ENCODE measurements at regions not wholly inside any gene's neighbourhood (a gene's known extent, or its start where the extent isn't known, plus 50 kb on each side); places are given as distances from the start of the nearest gene placed in this dataset.

DNA sequence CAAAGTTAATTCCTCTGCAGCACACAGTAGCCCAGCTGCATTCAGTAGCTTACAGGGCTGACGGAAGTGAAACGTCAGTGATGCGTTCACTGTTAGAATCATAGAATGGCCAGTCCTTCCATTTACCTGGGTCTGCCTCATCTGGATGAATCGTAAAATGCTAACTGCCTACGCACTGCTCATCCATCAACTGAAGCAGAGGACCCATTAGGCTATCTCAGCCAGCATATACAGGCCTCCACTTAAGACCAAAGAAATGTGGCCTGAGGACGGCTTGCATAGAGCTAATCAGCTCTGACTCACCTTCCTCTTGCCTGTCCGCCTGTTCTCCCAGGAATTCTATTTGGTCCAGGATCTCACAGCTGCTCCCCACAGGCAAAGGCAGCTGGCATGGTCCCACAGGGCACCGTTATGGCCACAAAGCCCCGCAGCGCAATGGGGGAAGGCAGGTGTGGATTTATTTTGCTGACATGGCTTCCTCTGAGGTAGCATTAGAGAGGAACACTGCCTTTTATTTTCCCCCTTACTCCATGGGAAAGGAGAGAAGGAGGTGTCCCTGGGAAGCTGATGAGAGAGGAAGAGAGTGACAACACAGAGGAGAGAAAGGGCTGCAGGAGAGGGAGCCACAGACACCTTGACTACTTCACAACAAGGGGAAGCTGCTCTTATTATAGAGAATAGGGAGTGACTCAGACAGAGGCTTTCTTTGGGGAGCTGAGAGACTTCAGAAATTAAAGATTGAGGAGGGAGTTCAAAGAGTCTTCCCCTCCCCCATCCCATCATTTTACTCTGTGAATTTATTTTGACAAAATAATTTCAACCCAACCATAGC is 177.6 kb downstream of the HHIPL2 start:
- peak; percentile 71 for DNase-seq (ENCODE audit: low spot score)

- no peak for DNase-seq (ENCODE audit: low spot score)
Measured at GRCh38 chr1:222369148-222369547, 178.8 kb downstream of the HHIPL2 start.

- no peak for DNase-seq (ENCODE audit: low spot score)
Measured at GRCh38 chr1:222358100-222358499, 189.8 kb downstream of the HHIPL2 start.

DNA sequence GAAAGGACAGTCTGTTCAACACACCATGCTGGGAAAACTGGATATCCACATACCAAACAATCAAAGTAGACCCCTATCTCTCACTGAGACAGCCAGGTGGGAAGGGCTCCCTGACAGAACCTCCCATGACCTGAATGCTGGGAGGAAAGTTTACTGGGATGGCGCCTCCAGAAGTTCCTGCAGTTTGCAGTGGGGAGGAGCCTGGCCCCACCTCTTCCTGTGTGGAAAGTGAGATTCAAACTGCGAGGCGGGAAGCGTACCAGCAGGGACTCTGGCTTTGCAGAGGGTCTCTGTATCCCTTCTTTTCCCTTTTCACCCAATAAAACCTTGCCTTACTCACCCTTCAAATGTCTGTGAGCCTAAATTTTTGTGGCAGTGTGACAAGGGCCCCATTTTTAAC is 190.7 kb downstream of the HHIPL2 start:
- no peak for DNase-seq (ENCODE audit: low spot score)

GRCh38 chr1:222347627-222348026 is 200.3 kb downstream of the HHIPL2 start:
- DNase-seq (ENCODE audit: low spot score) = no peak

- DNase-seq (ENCODE audit: low spot score) = no peak
Measured at GRCh38 chr1:222346955-222347354, 200.9 kb downstream of the HHIPL2 start.

DNA sequence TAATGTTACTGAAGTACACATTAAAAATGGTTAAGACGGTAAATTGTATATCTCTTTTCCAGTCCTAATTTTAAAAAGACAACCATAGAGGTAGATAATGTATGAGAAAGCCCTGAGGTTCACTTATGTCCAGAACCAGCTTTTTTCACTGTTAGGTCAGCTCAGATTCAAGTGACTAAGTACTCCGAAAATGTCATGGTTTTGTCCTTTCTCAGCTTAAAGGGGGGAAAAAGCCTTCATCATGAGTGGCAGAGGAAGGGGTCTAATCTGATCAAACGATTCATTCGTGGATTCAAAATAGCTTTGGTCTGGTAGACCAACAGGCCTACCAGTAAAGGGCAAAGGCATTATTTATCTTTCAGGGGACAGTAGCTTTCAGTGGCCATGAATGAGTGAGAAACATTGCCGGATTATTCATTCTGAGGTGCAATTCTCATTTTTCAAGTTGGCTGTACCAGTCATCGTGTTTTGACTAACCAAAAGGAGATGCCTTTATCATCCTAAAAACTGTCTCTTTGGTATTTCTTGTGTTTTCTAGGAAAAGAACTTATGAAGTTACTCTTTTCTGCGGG is 208.4 kb downstream of the HHIPL2 start:
- no peak for DNase-seq (ENCODE audit: low spot score)

DNA sequence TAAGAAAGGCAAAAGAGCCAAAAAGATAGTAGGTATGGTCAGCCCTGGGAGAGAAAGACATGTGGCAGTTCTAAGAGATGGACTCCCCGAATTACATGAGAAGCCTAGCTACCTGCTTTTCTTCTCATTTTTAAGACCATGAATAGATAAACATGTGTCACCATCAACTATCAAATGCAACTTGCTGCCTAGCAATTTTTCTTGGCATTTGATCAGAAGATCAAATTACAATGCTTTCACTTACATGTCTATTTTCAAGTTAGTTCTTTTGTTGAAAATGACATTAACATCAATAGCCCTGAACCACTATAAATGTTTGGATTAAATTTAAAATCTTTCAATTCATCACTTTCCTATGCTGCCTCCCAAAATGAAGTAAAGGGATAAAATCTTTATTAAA is 212.3 kb downstream of the HHIPL2 start:
- DNase-seq (ENCODE audit: low spot score) = no peak

DNA sequence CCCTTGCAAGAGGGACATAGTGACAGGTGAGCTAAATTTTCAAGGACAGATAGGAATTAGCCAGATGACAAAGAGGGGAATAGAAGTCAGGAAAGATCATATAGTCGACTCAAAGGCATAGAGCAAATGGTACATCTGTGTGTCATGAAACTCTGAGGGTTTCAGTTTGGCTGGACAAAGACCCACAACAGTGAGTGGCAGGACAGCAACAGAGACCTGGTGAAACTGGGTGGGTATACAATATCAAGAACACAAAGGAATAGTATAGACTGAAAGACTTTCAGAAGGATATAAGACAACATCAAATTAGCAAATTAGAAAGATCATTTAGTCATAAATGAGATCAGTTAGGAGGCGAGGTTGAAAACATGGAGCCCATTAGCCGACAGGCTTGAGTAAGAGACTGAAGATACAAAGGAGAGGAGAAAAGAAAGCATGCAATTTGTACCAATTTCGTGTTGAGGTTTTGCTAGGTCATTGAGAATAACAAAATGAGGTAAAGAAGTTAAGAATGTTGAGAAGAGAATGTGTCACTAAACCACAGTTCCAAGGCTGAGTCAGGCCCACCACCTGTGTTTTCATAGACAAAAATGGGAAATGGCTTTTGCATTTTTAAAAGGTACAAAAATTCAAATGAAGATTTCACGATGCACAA is 213.8 kb downstream of the HHIPL2 start:
- peak; percentile 61 for DNase-seq (ENCODE audit: low spot score)

DNA sequence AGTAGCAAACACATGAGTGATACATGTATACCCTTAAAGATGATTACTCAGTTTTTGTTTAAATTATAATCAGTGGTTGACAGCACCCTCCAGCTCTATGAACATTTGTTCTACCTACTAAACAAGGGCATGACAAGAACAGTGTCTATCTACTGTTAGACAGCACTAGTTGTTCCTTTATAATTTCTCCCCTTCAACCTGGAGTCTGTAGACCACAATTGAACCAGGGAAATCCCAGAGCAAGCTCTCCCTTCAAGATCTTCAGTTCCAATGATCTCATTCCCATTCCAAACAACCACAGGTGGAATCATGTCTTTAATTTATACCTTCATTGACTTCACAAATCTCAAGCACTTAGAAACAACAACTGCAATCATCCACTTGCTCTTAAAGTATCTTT is 216.1 kb downstream of the HHIPL2 start:
- no peak for DNase-seq (ENCODE audit: low spot score)

- peak; percentile 23 for DNase-seq (ENCODE audit: low spot score)
Measured at GRCh38 chr1:222331340-222331739, 216.6 kb downstream of the HHIPL2 start.

DNA sequence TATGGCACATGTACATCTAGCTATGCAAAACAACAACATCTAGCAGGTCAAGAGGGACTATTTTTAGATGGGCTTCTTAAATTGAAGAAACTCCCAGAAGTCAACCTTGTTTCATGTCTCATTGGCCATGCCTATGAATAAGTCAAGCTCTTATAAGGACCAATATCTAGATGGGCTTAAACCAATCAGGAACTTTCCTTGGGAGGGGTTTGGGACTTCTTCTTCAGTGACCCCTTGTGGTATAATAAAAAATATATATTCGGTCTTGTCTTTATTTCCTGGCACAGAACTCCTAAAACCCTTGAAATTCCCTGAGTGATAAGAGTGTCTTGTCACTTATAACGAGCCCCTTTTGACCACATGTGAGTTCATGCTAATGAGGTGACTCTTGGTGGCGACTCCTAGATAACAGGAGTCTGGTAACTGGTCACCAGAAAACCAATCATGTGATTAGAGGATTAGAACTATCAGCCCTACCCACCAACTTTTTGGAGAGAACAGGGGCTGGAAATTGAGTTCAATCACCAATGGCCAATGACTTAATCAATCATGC is 218.3 kb downstream of the HHIPL2 start:
- DNase-seq (ENCODE audit: low spot score) = no peak

- DNase-seq (ENCODE audit: low spot score) = no peak
Measured at GRCh38 chr1:222326710-222327036, 221.2 kb downstream of the HHIPL2 start.

DNA sequence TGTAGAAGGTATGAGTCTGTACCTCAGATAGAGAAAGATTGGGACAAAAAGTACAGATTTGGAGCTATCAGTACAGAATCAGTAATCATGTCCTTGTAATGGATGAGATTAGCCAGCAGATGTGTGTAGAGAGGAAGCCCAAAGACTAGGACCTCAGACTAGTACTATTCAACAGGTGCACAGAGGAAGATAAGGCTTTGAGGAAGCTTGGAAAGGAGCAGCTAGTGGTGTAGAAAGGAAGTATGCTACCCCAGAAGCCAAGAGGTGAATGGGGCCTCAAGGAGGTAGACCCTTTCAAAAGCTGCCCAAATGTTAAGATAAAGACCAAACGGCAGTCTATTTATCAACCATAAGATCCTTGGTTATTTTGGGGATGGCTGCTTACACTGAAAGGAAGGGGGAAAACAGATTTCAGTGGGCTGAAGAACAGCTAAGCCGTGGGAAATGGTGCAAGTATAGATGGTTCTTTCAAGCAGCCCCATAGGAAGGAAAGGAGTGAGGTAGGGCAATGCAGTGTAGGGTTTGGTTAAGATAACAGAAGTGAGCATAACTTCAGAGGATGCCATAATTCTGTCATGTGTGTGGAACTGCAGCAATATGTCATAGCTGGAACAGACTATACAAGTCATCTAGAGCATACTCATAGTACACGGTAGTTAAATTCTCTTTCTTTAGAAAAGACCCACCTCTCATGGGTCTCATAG is 221.7 kb downstream of the HHIPL2 start:
- DNase-seq (ENCODE audit: low spot score) = no peak

DNA sequence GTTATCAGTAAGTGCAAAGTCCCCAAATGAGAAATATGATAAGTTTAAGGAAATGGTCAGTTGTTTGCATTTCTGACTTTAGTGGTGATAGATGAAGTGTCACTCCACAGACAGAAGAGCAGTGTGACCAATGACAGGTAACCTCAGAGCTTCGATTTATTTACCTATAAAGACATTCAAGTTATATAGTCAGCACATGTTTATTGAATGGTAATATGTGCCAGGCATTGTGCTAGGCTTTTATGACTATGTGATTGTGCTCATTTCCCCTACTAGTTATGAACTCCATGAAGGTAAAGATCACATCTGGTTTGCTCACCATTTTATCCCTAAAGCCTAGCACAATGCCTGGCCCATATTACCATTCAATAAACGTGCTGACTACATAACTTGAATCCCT is 222.4 kb downstream of the HHIPL2 start:
- DNase-seq (ENCODE audit: low spot score) = no peak

DNA sequence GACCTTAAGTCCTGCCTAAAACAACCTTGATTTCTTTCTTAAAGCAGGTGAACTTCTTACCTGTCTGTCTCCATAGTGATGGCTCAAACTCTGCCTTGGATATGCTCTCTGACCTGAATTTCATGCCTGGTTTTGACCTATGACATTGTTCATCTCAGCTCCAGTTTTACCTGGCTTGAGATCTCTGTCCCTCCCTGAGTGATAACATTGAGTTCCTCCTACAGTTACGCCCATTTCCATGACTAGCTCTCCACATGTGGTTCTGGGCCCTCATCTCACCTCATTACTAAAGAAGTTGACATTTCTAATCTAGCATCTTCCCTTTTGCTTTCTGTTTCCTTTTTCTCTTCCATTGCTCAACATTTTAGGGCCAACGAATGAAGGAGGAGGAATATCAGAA is 233.1 kb downstream of the HHIPL2 start:
- no peak for DNase-seq (ENCODE audit: low spot score)

DNA sequence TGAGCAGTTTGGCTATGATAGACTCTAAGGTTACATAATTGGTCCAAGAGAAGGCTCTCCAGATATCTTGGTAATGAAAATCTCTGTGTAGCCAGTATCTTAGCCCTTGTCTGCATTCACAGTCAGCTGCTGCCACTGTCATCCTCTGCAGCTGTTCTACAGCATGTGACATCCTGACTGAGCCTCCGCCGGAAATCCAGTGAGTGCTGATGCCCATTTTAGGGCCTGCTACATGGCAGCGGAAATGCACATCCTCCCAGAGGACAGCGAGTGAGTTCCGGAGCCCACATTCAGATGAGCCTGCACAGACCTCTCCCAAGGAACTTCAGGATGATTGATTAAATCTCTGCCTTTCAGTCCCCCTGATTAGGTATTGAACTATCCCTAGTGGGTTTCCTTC is 237.1 kb downstream of the HHIPL2 start:
- no peak for DNase-seq (ENCODE audit: low spot score)

DNA sequence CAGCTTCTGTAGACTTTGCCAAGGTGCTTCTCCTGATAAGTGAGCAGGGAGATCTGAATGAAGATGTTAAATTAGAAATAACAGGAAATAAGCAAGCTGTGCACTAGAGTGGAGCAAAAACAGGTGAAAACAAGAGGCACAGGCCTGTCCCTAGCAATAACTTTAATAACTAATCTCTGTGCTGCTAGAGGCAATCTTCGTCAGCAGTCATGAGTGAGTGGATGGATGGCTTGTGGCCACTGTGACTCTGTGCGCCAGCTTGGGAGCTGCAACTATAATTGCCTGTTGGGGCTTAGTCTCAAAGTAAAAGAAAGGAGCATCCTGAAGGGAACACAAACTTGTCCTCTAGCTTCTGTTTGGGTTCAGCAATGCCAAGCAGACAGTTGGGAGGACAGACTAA is 240.3 kb downstream of the HHIPL2 start:
- DNase-seq (ENCODE audit: low spot score) = no peak

GRCh38 chr1:222306512-222306911 is 241.4 kb downstream of the HHIPL2 start:
- DNase-seq (ENCODE audit: low spot score) = no peak

- DNase-seq (ENCODE audit: low spot score) = no peak
Measured at GRCh38 chr1:222306011-222306410, 241.9 kb downstream of the HHIPL2 start.

DNA sequence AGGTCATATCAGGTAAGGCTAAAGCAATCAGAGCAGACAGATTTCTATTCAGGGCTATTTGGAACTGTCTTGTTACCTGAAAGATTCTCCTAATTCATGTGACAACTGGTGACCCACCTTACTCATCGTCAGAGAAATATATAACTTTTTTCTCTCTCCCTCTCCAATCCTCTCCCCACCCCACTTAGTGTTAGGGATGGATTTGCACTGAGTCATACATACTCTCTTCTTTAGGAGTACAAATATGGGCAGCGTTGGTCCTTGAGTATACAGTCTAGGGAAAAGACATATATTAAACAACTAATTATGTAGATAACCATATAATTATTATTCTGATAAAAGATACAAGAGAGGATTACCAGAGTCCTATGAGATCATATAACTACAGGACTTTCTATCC is 246.3 kb downstream of the HHIPL2 start:
- no peak for DNase-seq (ENCODE audit: low spot score)

DNA sequence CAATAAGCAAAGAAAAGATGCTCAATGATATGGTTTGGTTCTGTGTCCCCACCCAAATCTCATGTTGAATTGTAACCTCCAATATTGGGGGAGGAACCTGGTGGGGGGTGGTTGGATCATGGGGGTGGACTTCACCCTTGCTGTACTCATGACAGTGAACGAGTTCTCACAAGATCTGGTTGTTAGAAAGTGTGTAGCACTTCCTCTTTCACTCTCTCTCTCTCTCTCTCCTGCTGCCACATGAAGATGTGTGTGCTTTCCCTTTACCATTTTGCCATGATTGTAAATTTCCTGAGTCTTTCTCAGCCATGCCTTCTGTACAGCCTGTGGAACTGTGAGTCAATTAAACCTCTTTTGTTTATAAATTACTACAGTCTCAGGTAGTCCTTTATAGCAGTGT is 248.4 kb downstream of the HHIPL2 start:
- DNase-seq (ENCODE audit: low spot score) = no peak

Measured in H4 (cell line).